ENCODE measurements at regions not wholly inside any gene's neighbourhood (a gene's known extent, or its start where the extent isn't known, plus 50 kb on each side); places are given as distances from the start of the nearest gene placed in this dataset.

DNA sequence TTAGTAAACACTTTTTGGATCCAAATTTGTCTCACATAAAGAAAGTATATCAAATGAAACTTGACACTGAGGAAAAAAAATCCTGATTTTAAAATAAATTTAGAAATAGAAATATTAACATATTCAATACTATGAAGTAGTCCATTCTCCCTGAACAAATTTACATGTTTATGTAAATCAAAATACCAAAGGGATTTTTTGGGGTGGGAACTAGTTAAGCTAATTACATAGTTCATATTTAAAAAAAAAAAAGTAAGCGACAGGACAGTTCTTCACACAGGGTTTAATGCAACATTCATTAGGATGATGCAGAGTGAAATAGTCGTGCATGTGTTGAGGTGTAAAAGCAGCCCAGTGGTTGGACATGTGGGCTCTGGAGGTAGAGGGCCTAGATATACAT, 433.5 kb upstream of the B3GALT2 start:
- TF ChIP-seq GLIS3 (CRISPR knock-in tag; IDR thresholded peaks at IDR 0.05) (no peak), ZNF565 (CRISPR knock-in tag; conservative IDR thresholded peaks at IDR 0.05; ENCODE audit: low read depth) (no peak), ZFP3 (CRISPR knock-in tag; IDR thresholded peaks at IDR 0.05) (no peak), ARNTL (CRISPR knock-in tag; IDR thresholded peaks at IDR 0.05; ENCODE audit: borderline replicate concordance, low read depth) (no peak)
